ENCODE measurements at regions not wholly inside any gene's neighbourhood (a gene's known extent, or its start where the extent isn't known, plus 50 kb on each side); places are given as distances from the start of the nearest gene placed in this dataset.

DNA sequence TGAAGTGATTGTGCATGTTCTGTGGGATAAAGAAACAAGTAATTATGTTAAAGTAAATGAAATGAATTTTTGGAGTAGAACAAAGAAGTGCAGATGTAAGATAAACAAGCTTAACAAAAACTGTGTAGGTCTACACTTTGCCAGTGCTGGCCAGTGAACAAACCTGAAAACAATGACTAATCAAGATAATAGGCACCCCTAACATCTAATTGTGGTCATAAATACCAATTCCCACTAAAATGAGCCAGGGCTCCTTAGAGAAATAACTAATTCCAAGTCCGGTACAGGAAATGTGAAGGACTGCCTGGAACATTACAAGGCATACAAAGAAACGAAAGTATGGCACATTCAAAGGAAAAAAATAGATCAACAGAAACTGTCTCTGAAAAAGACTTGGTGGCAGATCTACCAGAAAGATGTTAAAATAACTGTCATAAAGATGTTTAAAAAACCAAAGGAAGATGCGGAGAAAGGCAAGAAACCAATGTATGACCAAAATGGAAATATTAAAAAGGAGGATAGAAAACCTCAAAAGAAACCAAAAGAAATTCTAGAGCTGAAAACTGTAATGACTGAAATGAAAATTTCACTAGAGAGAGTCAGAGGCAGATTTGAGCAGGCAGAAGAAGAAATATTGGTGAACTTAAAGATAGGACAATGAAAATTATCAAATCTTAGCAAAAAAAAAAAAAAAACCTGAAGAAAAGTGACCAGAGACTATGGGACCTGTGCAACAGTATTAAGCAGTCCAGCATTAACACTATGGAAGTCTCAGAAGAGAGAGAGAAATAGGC, 94.7 kb upstream of the SLC66A3 start:
- POLR2A ChIA-PET = interaction anchor here (0.7 kb wide), 1 partner anchor 327 kb away, joined by 4 read pairs; no protein-coding TSS in a partner anchor
- H3K4me3 Mint-ChIP-seq = no peak overlapping the region
- no peak overlapping the region for H3K27ac Mint-ChIP-seq
- H3K4me1 Mint-ChIP-seq = no peaks in the 10 kb centered on the region
- DNase-seq (no peak), ATAC-seq (no peak)
- H3K9me3 Mint-ChIP-seq = peaks cover 9 to 49% (median 18%) of the 10 kb centered on the region in 9 donors
- H3K27me3 Mint-ChIP-seq = peaks cover 9 to 16% (median 10%) of the 10 kb centered on the region in 5 donors
- peaks cover 0 to 10% (median 3%) of the 10 kb centered on the region in 3 donors for H3K36me3 Mint-ChIP-seq

- no peak for DNase-seq
- no peak for ATAC-seq
- Mint-ChIP-seq H3K4me1 (peaks cover 0 to under 1% (median 0%) of the 10 kb centered on the region in 4 donors), H3K4me3 (no peak overlapping the region), H3K9me3 (peaks cover 1 to 23% (median 9%) of the 10 kb centered on the region in 9 donors), H3K36me3 (peaks cover 0 to 3% (median 1%) of the 10 kb centered on the region in 3 donors), H3K27me3 (peaks cover 15 to 38% (median 24%) of the 10 kb centered on the region in 5 donors), H3K27ac (no peak overlapping the region)
- POLR2A ChIA-PET = no interaction called here
Measured at GRCh38 chr2:11065833-11066485, 89.3 kb upstream of the SLC66A3 start.

DNA sequence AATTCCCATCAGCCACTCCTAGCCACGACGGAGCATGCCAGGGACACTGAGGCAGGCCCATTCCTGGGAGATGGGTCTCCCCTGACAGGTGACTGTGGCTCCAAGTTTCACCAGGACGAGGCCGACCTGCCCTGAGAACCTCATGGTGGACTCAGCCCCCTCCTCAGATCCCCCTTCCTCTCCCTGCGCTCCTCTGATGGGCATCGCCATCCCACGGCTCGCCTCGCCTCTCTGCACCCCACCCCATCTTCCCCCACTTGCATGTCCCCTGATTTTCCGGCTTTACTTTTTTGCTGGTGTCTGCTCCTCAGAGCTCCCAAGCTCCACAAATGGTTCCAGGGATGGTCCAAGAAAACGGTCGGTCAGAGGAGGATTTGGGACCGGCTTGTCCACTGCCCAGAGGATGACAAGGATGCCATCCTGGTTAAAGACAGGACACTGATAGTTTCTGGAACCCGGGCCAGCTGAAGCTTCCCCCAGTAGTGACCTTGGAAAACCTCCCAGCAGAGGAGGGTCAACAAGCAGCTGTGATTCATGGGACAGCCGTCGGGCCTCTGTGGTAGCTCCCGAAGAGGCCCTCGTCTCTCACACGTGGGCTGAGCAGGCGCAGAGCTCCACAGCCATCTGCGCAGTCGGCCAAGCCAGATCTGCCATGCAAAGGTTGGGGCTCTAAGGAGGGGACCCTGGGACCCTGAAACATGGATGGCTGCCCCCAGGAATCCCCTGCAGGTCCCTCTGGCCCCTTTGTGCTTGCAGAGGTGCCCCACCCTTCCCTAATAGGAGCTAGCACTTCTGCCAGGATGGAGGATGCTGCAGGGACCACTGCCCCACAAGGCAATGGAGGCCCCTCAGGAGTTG, 87.8 kb upstream of the SLC66A3 start:
- H3K4me3 Mint-ChIP-seq = no peak overlapping the region
- H3K36me3 Mint-ChIP-seq = peaks cover 0 to 2% (median 0%) of the 10 kb centered on the region in 3 donors
- peaks cover 0 to 3% (median 1%) of the 10 kb centered on the region in 4 donors for H3K4me1 Mint-ChIP-seq
- H3K27ac Mint-ChIP-seq = no peak overlapping the region
- no peak for DNase-seq
- POLR2A ChIA-PET = no interaction called here
- peaks cover 22 to 46% (median 27%) of the 10 kb centered on the region in 5 donors for H3K27me3 Mint-ChIP-seq
- peaks cover 0 to 11% (median 3%) of the 10 kb centered on the region in 9 donors for H3K9me3 Mint-ChIP-seq
- no peak for ATAC-seq

GRCh38 chr2:11068079-11068741, 87.1 kb upstream of the SLC66A3 start:
- Mint-ChIP-seq H3K4me3 (no peak overlapping the region), H3K27ac (no peak overlapping the region), H3K36me3 (no peaks in the 10 kb centered on the region), H3K9me3 (peaks cover 0 to 7% (median 1%) of the 10 kb centered on the region in 9 donors), H3K4me1 (peaks cover 0 to 3% (median 1%) of the 10 kb centered on the region in 4 donors), H3K27me3 (peaks cover 24 to 54% (median 28%) of the 10 kb centered on the region in 5 donors)
- ATAC-seq = no peak
- POLR2A ChIA-PET = no interaction called here
- no peak for DNase-seq

DNA sequence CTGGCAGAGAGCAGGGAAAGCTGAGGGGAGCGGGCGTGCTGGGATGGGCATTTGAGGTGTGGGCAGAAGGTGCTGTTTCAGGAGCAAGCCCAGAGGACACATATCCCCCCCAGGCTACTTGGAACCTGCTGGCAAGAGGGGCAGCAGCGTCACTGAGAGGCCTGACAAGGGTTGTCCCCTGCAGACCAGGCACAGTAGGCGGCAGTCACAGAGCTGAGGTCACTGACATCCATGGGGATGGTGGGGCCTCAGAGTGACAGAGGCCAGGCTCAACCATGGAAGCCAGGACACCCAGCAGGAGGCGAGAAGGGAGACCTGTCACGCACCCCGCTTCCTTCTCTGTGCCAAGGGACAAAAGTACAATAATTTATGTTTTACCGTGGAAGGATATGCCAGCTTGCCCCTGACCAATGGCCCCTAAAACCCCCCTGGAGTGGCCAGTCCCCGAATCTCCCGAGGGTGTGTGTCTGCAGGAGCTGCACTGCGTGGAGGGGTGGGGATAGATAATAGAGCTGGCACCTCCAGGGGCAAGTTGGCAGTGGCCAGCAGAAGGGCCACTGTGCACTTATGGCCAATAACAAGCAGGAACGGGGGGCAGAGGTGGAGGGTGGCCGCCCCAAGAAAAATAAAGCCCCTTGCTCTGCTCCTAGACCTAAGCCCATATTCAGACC, 86.3 kb upstream of the SLC66A3 start:
- Mint-ChIP-seq H3K27ac (no peak overlapping the region), H3K4me3 (no peak overlapping the region), H3K9me3 (peaks cover 0 to 3% (median 0%) of the 10 kb centered on the region in 9 donors), H3K27me3 (peaks cover 23 to 60% (median 30%) of the 10 kb centered on the region in 5 donors), H3K36me3 (no peaks in the 10 kb centered on the region), H3K4me1 (peaks cover 0 to 3% (median 1%) of the 10 kb centered on the region in 4 donors)
- POLR2A ChIA-PET = no interaction called here
- DNase-seq = no peak
- no peak for ATAC-seq

GRCh38 chr2:11069566-11070185, 85.6 kb upstream of the SLC66A3 start:
- Mint-ChIP-seq H3K27me3 (peaks cover 21 to 56% (median 30%) of the 10 kb centered on the region in 5 donors), H3K4me1 (peaks cover 0 to 3% (median 1%) of the 10 kb centered on the region in 4 donors), H3K9me3 (peaks cover 0 to 3% (median 0%) of the 10 kb centered on the region in 9 donors), H3K27ac (no peak overlapping the region), H3K36me3 (no peaks in the 10 kb centered on the region), H3K4me3 (no peak overlapping the region)
- no peak for ATAC-seq
- DNase-seq = no peak
- POLR2A ChIA-PET = no interaction called here

- Mint-ChIP-seq H3K9me3 (peaks cover 0 to 3% (median 0%) of the 10 kb centered on the region in 9 donors), H3K36me3 (no peaks in the 10 kb centered on the region), H3K4me1 (peaks cover 0 to 3% (median 1%) of the 10 kb centered on the region in 4 donors), H3K27ac (no peak overlapping the region), H3K4me3 (no peak overlapping the region), H3K27me3 (peaks cover 17 to 42% (median 26%) of the 10 kb centered on the region in 5 donors)
- DNase-seq (no peak), ATAC-seq (no peak)
- POLR2A ChIA-PET = no interaction called here
Measured at GRCh38 chr2:11071211-11071610, 84.1 kb upstream of the SLC66A3 start.

GRCh38 chr2:11071939-11072338, 83.3 kb upstream of the SLC66A3 start:
- DNase-seq = no peak
- H3K4me1 Mint-ChIP-seq = peaks cover 0 to 3% (median 1%) of the 10 kb centered on the region in 4 donors
- no peaks in the 10 kb centered on the region for H3K36me3 Mint-ChIP-seq
- H3K4me3 Mint-ChIP-seq = no peak overlapping the region
- POLR2A ChIA-PET = no interaction called here
- no peak for ATAC-seq
- peaks cover 17 to 42% (median 28%) of the 10 kb centered on the region in 5 donors for H3K27me3 Mint-ChIP-seq
- peaks cover 0 to 3% (median 0%) of the 10 kb centered on the region in 9 donors for H3K9me3 Mint-ChIP-seq
- no peak overlapping the region for H3K27ac Mint-ChIP-seq

DNA sequence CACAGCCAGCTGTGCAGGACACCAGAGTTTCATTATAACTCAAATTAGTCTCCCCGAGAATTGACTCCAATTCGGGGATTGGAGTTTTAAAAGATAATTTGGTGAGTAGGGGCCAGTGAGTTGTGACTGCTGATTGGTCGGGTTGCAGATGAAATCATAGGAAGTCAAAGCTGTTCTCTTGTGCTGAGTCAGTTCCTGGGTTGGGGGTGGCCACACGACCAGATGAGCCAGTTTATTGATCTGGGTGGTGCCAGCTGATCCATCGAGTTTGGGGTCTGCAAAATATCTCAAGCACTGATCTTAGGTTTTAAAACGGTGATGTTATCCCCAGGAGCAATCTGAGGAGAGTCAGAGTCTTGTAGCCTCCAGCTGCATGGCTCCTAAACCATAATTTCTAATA, 82.7 kb upstream of the SLC66A3 start:
- no peak overlapping the region for H3K27ac Mint-ChIP-seq
- H3K4me1 Mint-ChIP-seq = peaks cover 0 to 3% (median 1%) of the 10 kb centered on the region in 4 donors
- no peak overlapping the region for H3K4me3 Mint-ChIP-seq
- peaks cover 19 to 42% (median 32%) of the 10 kb centered on the region in 5 donors for H3K27me3 Mint-ChIP-seq
- DNase-seq (no peak), ATAC-seq (no peak)
- POLR2A ChIA-PET = no interaction called here
- H3K36me3 Mint-ChIP-seq = no peaks in the 10 kb centered on the region
- peaks cover 0 to 3% (median 0%) of the 10 kb centered on the region in 9 donors for H3K9me3 Mint-ChIP-seq

DNA sequence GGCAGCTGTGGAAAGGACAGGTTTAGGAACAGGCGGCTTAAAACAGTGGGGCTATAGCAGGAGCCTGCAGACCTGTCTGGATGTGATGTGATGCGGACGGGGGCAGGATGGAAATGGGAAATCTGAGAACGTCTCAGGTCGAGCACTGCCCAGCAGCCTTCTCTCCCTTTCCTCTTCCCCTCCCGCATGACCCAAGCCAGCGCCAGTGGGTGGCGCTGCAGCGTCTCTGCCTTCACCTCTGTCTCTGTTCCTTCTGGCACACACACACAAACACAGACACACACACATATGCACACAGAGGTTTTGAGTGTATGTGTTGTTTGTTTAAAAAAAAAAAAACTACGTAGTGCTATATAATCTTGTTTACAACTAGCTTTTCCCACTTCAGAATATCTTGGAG, 82.0 kb upstream of the SLC66A3 start:
- Mint-ChIP-seq H3K4me1 (peaks cover 0 to 3% (median 1%) of the 10 kb centered on the region in 4 donors), H3K4me3 (no peak overlapping the region), H3K36me3 (no peaks in the 10 kb centered on the region), H3K27me3 (peaks cover 18 to 41% (median 32%) of the 10 kb centered on the region in 5 donors), H3K9me3 (peaks cover 0 to 3% (median 0%) of the 10 kb centered on the region in 9 donors), H3K27ac (no peak overlapping the region)
- ATAC-seq (no peak), DNase-seq (no peak)
- POLR2A ChIA-PET = no interaction called here

DNA sequence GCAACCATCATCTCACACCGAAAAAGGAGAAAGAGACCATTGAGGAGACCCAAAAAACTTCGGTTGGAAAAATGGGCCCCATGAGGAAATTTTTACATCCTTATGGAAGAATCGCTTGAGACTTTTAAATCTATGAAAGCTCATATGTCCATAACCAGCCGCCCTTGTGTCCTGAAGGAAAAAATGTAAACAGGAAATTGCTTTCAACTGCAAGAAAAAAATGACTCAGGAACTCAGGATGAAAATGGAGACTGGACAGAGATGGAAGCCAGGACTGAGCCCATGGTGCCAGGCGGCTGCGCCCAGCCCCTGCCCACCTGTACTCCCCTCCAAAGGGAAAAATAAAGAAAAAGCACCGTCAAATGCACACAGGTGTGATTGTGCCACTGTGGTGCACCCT, 81.5 kb upstream of the SLC66A3 start:
- Mint-ChIP-seq H3K27ac (no peak overlapping the region), H3K27me3 (peaks cover 15 to 37% (median 32%) of the 10 kb centered on the region in 5 donors), H3K4me3 (no peak overlapping the region), H3K4me1 (peaks cover 0 to 3% (median 1%) of the 10 kb centered on the region in 4 donors), H3K36me3 (no peaks in the 10 kb centered on the region), H3K9me3 (peaks cover 0 to 3% (median 0%) of the 10 kb centered on the region in 9 donors)
- ATAC-seq = no peak
- DNase-seq = no peak
- POLR2A ChIA-PET = no interaction called here

Measured in naive thymus-derived CD8-positive, alpha-beta T cell (primary cell).